ENCODE measurements at regions not wholly inside any gene's neighbourhood (a gene's known extent, or its start where the extent isn't known, plus 50 kb on each side); places are given as distances from the start of the nearest gene placed in this dataset.

DNA sequence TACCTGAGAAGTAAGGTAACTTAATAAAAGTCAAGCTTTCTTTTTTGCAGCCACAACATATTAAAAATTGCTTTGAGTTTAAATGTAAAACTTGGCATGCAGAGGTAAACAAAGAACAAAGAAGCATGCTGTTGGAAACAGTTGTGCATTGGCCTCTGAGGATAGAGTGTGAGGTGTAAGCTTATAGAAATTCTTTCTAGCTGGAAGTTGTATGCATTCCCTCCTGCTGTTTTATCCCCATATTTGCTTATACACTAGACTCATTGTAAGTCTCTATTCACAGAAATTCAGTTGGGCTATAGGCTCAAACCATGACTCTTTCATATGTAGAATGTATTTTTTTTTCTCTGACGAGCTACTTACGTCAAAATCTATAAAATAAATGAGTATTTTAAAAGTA is 316.3 kb downstream of the SLC6A15 start:
- 68 to 70% methylated on average over 2 of the region's 2 CpGs for WGBS, 2 donors (ENCODE audit: low coverage in 1 of 2)
- H3K27ac ChIP-seq: no peak overlapping the region
- in situ Hi-C loops (cut with MboI; ENCODE audit: low pct_ligation_motif_present in 1 of 4, low pct_unique_long_range_greater_than_20kb in 1 of 4, low sequenced_read_pairs in 3 of 4): no loop called here
- DNase-seq: no peak
- no peak overlapping the region for H3K4me3 ChIP-seq
- TF ChIP-seq POLR2AphosphoS5 (IDR thresholded peaks at IDR 0.05) (no peak), CTCF (IDR thresholded peaks at IDR 0.05) (no peak), EP300 (IDR thresholded peaks at IDR 0.05; ENCODE audit: low read depth) (no peak), POLR2A (IDR thresholded peaks at IDR 0.05) (no peak)
- intact Hi-C loops (cut with DNase I; ENCODE audit: low total_unique reads): no loop called here
- no peaks in the 10 kb centered on the region for H3K9me3 ChIP-seq
- no peaks in the 10 kb centered on the region for H3K4me1 ChIP-seq
- no peaks in the 10 kb centered on the region for H3K27me3 ChIP-seq
- no peaks in the 10 kb centered on the region for H3K36me3 ChIP-seq

DNA sequence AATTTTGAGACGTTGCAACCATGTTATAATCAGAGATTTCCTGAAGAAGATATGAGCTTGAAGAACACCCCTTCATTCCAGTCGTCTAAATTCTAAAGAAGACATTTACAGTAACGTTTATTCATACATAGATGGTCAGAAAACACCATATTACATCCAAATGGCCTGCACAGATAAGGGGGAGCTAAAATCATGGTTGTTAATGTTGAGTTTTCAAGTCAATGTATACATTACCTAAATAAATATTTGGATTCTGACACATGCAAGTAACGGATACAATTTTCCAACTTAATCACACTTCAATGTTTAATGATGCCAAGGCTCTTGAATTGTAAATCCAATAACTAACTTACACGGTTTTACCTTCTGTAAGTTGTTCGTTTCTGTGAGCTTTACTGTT is 318.4 kb downstream of the SLC6A15 start:
- Histone ChIP-seq H3K36me3 (no peaks in the 10 kb centered on the region), H3K4me3 (no peak overlapping the region), H3K4me1 (no peaks in the 10 kb centered on the region), H3K9me3 (no peaks in the 10 kb centered on the region), H3K27me3 (no peaks in the 10 kb centered on the region), H3K27ac (no peak overlapping the region)
- DNase-seq: no peak
- intact Hi-C loops (cut with DNase I; ENCODE audit: low total_unique reads): no loop called here
- no peak for TF ChIP-seq POLR2AphosphoS5 (IDR thresholded peaks at IDR 0.05)
- no peak for TF ChIP-seq POLR2A (IDR thresholded peaks at IDR 0.05)
- no peak for TF ChIP-seq CTCF (IDR thresholded peaks at IDR 0.05)
- no peak for TF ChIP-seq EP300 (IDR thresholded peaks at IDR 0.05; ENCODE audit: low read depth)
- 36 to 47% methylated on average over 6 of the region's 6 CpGs for WGBS, 2 donors (ENCODE audit: low coverage in 1 of 2)
- in situ Hi-C loops (cut with MboI; ENCODE audit: low pct_ligation_motif_present in 1 of 4, low pct_unique_long_range_greater_than_20kb in 1 of 4, low sequenced_read_pairs in 3 of 4): no loop called here

DNA sequence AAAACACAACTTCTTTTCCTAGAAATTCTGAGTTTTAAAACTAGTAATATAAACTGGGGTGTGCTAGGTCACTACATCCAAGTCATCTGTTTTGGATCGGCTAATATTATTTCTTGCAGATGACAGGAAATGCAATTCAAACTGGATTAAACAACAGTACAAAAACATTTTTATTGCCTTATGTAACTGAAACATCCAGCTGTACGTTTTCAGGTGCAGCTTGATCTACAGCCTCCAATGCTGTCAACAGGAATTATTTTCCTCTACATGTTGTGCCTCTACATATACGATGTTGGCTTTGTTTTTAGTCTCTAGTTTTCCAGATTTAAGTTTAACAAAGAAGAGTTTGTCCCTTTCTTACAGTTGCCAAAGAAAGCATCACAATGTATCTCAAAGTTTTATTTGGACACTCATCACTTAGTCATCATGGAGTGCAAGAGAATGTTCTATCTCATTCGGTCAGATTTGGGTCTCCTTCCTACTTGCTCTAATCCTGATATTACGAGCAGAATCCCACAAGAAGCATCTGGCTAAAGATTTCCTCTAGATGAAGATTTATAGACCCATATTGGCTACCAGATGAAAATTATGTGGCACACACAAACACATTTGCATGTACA is 326.7 kb downstream of the SLC6A15 start:
- no peak overlapping the region for H3K4me3 ChIP-seq
- H3K9me3 ChIP-seq: no peaks in the 10 kb centered on the region
- no peak overlapping the region for H3K27ac ChIP-seq
- TF ChIP-seq EP300 (IDR thresholded peaks at IDR 0.05; ENCODE audit: low read depth) (no peak), CTCF (IDR thresholded peaks at IDR 0.05) (no peak), POLR2A (IDR thresholded peaks at IDR 0.05) (no peak), POLR2AphosphoS5 (IDR thresholded peaks at IDR 0.05) (no peak)
- H3K4me1 ChIP-seq: no peaks in the 10 kb centered on the region
- intact Hi-C loops (cut with DNase I; ENCODE audit: low total_unique reads) (no loop called here), in situ Hi-C loops (cut with MboI; ENCODE audit: low pct_ligation_motif_present in 1 of 4, low pct_unique_long_range_greater_than_20kb in 1 of 4, low sequenced_read_pairs in 3 of 4) (no loop called here)
- DNase-seq: no peak
- no peaks in the 10 kb centered on the region for H3K36me3 ChIP-seq
- WGBS, 2 donors (ENCODE audit: low coverage in 1 of 2): 38 to 51% methylated on average over 5 of the region's 5 CpGs
- no peaks in the 10 kb centered on the region for H3K27me3 ChIP-seq

DNA sequence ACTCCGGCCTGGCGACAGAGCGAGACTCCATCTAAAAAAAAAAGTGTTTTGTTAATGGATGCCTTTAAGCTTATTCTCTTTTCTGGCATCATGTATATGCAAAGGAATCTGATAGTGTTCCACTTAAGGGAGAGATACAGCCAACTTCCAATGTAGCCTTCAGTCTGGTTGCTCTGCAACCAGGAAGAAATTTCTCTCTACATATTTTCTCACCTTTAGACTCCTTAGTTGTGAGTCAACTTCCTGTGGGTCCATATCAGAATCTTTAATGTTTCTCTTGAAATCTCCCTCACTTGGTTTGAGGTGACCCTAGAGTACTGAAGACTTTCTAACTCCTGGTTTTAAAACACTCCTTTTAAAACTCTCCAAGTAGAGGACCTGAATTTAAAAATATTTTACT is 340.4 kb downstream of the SLC6A15 start:
- intact Hi-C loops (cut with DNase I; ENCODE audit: low total_unique reads): no loop called here
- Histone ChIP-seq H3K27me3 (no peaks in the 10 kb centered on the region), H3K36me3 (no peaks in the 10 kb centered on the region), H3K4me3 (no peak overlapping the region), H3K27ac (no peak overlapping the region), H3K9me3 (no peaks in the 10 kb centered on the region), H3K4me1 (no peaks in the 10 kb centered on the region)
- TF ChIP-seq POLR2AphosphoS5 (IDR thresholded peaks at IDR 0.05) (no peak), POLR2A (IDR thresholded peaks at IDR 0.05) (no peak), EP300 (IDR thresholded peaks at IDR 0.05; ENCODE audit: low read depth) (no peak), CTCF (IDR thresholded peaks at IDR 0.05) (no peak)
- in situ Hi-C loops (cut with MboI; ENCODE audit: low pct_ligation_motif_present in 1 of 4, low pct_unique_long_range_greater_than_20kb in 1 of 4, low sequenced_read_pairs in 3 of 4): no loop called here
- WGBS, 2 donors (ENCODE audit: low coverage in 1 of 2): 61 to 67% methylated on average over 3 of the region's 3 CpGs
- DNase-seq: no peak
